ENCODE measurements at regions not wholly inside any gene's neighbourhood (a gene's known extent, or its start where the extent isn't known, plus 50 kb on each side); places are given as distances from the start of the nearest gene placed in this dataset.

GRCh38 chr15:95215017-95215416 lies 983.7 kb downstream of the MCTP2 start:
- Histone ChIP-seq H3K9me3 (no peaks in the 10 kb centered on the region), H3K27ac (no peak overlapping the region), H3K4me1 (no peaks in the 10 kb centered on the region), H3K27me3 (no peaks in the 10 kb centered on the region), H3K36me3 (no peaks in the 10 kb centered on the region), H3K4me3 (no peak overlapping the region)
- TF ChIP-seq CTCF (IDR thresholded peaks at IDR 0.05), result no peak
- intact Hi-C loops (cut with DNase I), result no loop called here
- no peak for ATAC-seq
- no peak for DNase-seq

GRCh38 chr15:95226835-95227234 lies 995.5 kb downstream of the MCTP2 start:
- ATAC-seq, result no peak
- no peak for DNase-seq
- no peak for TF ChIP-seq CTCF (IDR thresholded peaks at IDR 0.05)
- no peaks in the 10 kb centered on the region for H3K27me3 ChIP-seq
- no peaks in the 10 kb centered on the region for H3K9me3 ChIP-seq
- H3K4me3 ChIP-seq, result no peak overlapping the region
- intact Hi-C loops (cut with DNase I), result no loop called here
- no peak overlapping the region for H3K27ac ChIP-seq
- H3K36me3 ChIP-seq, result no peaks in the 10 kb centered on the region
- H3K4me1 ChIP-seq, result no peaks in the 10 kb centered on the region

GRCh38 chr15:95227235-95227634 lies 995.9 kb downstream of the MCTP2 start:
- no peaks in the 10 kb centered on the region for H3K4me1 ChIP-seq
- no peak for ATAC-seq
- no peaks in the 10 kb centered on the region for H3K36me3 ChIP-seq
- no peak overlapping the region for H3K4me3 ChIP-seq
- no peaks in the 10 kb centered on the region for H3K9me3 ChIP-seq
- H3K27ac ChIP-seq, result no peak overlapping the region
- H3K27me3 ChIP-seq, result no peaks in the 10 kb centered on the region
- intact Hi-C loops (cut with DNase I), result no loop called here
- no peak for DNase-seq
- no peak for TF ChIP-seq CTCF (IDR thresholded peaks at IDR 0.05)

- no peak overlapping the region for H3K27ac ChIP-seq
- no peak for TF ChIP-seq CTCF (IDR thresholded peaks at IDR 0.05)
- H3K4me3 ChIP-seq, result no peak overlapping the region
- DNase-seq (no peak), ATAC-seq (no peak)
- H3K9me3 ChIP-seq, result no peaks in the 10 kb centered on the region
- H3K27me3 ChIP-seq, result no peaks in the 10 kb centered on the region
- intact Hi-C loops (cut with DNase I), result no loop called here
- no peaks in the 10 kb centered on the region for H3K36me3 ChIP-seq
- no peaks in the 10 kb centered on the region for H3K4me1 ChIP-seq
These were observed 997.6 kb downstream of the MCTP2 start for GRCh38 chr15:95228856-95229555.

- no peak overlapping the region for H3K4me3 ChIP-seq
- TF ChIP-seq CTCF (IDR thresholded peaks at IDR 0.05), result no peak
- ATAC-seq, result no peak
- H3K36me3 ChIP-seq, result no peaks in the 10 kb centered on the region
- no peaks in the 10 kb centered on the region for H3K27me3 ChIP-seq
- H3K27ac ChIP-seq, result no peak overlapping the region
- intact Hi-C loops (cut with DNase I), result no loop called here
- H3K9me3 ChIP-seq, result no peaks in the 10 kb centered on the region
- H3K4me1 ChIP-seq, result no peaks in the 10 kb centered on the region
- DNase-seq, result no peak
These were observed 1003.7 kb downstream of the MCTP2 start for GRCh38 chr15:95235033-95235432.
